ENCODE measurements at regions not wholly inside any gene's neighbourhood (a gene's known extent, or its start where the extent isn't known, plus 50 kb on each side); places are given as distances from the start of the nearest gene placed in this dataset.

DNA sequence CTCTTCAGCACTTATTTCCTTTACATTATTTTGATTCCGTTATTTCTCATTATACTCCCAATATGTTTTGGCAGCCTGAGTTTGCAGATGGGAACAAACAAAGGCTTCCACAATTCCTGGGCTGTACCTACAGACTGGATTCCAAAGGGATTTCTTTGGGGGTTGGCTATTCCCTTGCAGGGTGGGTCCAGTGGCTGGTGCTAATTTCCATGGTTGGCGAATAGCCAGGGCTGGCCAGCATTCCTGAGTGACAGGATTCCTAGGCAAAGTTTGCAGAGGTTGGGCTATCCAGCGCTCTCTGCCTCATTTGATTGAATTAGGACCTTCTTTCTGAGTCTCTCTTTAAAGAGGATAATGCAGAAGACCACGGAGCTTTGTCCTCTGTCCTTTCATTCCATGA, 207.4 kb downstream of the MAF start:
- Histone ChIP-seq H3K4me1 (ENCODE audit: low read depth) (peaks cover 7% of the 10 kb centered on the region), H3K4me3 (no peak overlapping the region), H3K27ac (no peak overlapping the region), H3K36me3 (no peaks in the 10 kb centered on the region), H3K27me3 (no peaks in the 10 kb centered on the region), H3K9me3 (ENCODE audit: low read depth) (no peaks in the 10 kb centered on the region)
- TF ChIP-seq, protein P1, sequence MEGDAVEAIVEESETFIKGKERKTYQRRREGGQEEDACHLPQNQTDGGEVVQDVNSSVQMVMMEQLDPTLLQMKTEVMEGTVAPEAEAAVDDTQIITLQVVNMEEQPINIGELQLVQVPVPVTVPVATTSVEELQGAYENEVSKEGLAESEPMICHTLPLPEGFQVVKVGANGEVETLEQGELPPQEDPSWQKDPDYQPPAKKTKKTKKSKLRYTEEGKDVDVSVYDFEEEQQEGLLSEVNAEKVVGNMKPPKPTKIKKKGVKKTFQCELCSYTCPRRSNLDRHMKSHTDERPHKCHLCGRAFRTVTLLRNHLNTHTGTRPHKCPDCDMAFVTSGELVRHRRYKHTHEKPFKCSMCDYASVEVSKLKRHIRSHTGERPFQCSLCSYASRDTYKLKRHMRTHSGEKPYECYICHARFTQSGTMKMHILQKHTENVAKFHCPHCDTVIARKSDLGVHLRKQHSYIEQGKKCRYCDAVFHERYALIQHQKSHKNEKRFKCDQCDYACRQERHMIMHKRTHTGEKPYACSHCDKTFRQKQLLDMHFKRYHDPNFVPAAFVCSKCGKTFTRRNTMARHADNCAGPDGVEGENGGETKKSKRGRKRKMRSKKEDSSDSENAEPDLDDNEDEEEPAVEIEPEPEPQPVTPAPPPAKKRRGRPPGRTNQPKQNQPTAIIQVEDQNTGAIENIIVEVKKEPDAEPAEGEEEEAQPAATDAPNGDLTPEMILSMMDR (IDR thresholded peaks at IDR 0.05; ENCODE audit: low read depth, low read length): no peak
- DNase-seq (ENCODE audit: low read depth in 1 of 2, low spot score in 1 of 2): peak in 1 of 2 donors; percentile 56

GRCh38 chr16:79392081-79392480, 208.5 kb downstream of the MAF start:
- Histone ChIP-seq H3K4me1 (ENCODE audit: low read depth) (peaks cover 7% of the 10 kb centered on the region), H3K9me3 (ENCODE audit: low read depth) (no peaks in the 10 kb centered on the region), H3K4me3 (no peak overlapping the region), H3K36me3 (no peaks in the 10 kb centered on the region), H3K27me3 (no peaks in the 10 kb centered on the region), H3K27ac (no peak overlapping the region)
- no peak for DNase-seq (ENCODE audit: low read depth in 1 of 2, low spot score in 1 of 2)
- TF ChIP-seq, protein P1 (IDR thresholded peaks at IDR 0.05; ENCODE audit: low read depth, low read length): no peak

GRCh38 chr16:79391395-79391794, 209.1 kb downstream of the MAF start:
- Histone ChIP-seq H3K9me3 (ENCODE audit: low read depth) (no peaks in the 10 kb centered on the region), H3K4me3 (no peak overlapping the region), H3K36me3 (no peaks in the 10 kb centered on the region), H3K4me1 (ENCODE audit: low read depth) (peaks cover 7% of the 10 kb centered on the region), H3K27ac (no peak overlapping the region), H3K27me3 (no peaks in the 10 kb centered on the region)
- DNase-seq (ENCODE audit: low read depth in 1 of 2, low spot score in 1 of 2): no peak
- TF ChIP-seq, protein P1 (IDR thresholded peaks at IDR 0.05; ENCODE audit: low read depth, low read length): no peak

- DNase-seq (ENCODE audit: low read depth in 1 of 2, low spot score in 1 of 2): peak in 1 of 2 donors; percentile 21
- Histone ChIP-seq H3K4me3 (no peak overlapping the region), H3K27me3 (no peaks in the 10 kb centered on the region), H3K4me1 (ENCODE audit: low read depth) (peaks cover 7% of the 10 kb centered on the region), H3K27ac (no peak overlapping the region), H3K9me3 (ENCODE audit: low read depth) (no peaks in the 10 kb centered on the region), H3K36me3 (no peaks in the 10 kb centered on the region)
- TF ChIP-seq, protein P1 (IDR thresholded peaks at IDR 0.05; ENCODE audit: low read depth, low read length): no peak
These were observed 210.0 kb downstream of the MAF start for GRCh38 chr16:79390481-79391051.

GRCh38 chr16:79388396-79388795, 212.1 kb downstream of the MAF start:
- H3K27me3 ChIP-seq: no peaks in the 10 kb centered on the region
- TF ChIP-seq, protein P1 (IDR thresholded peaks at IDR 0.05; ENCODE audit: low read depth, low read length): no peak
- H3K4me1 ChIP-seq (ENCODE audit: low read depth): peaks cover 7% of the 10 kb centered on the region
- H3K9me3 ChIP-seq (ENCODE audit: low read depth): no peaks in the 10 kb centered on the region
- H3K36me3 ChIP-seq: no peaks in the 10 kb centered on the region
- H3K4me3 ChIP-seq: no peak overlapping the region
- H3K27ac ChIP-seq: no peak overlapping the region
- DNase-seq (ENCODE audit: low read depth in 1 of 2, low spot score in 1 of 2): no peak
